ENCODE measurements at regions not wholly inside any gene's neighbourhood (a gene's known extent, or its start where the extent isn't known, plus 50 kb on each side); places are given as distances from the start of the nearest gene placed in this dataset.

- no peaks in the 10 kb centered on the region for H3K4me1 ChIP-seq (ENCODE audit: control insufficient read depth in 1 of 2, insufficient read depth in 1 of 2, low read depth in 1 of 2, low read length in 1 of 2)
- TF ChIP-seq CTCF (IDR thresholded peaks at IDR 0.05): no peak
- no peak overlapping the region for H3K27ac ChIP-seq
- no peaks in the 10 kb centered on the region for H3K27me3 ChIP-seq
- H3K36me3 ChIP-seq: no peaks in the 10 kb centered on the region
- H3K4me3 ChIP-seq (ENCODE audit: low read depth in 1 of 2, low read length in 1 of 2): no peak overlapping the region
- no peaks in the 10 kb centered on the region for H3K9me3 ChIP-seq
Measured at GRCh38 chr6:74756923-74757322, 448.9 kb downstream of the COL12A1 start.

- Histone ChIP-seq H3K4me1 (ENCODE audit: control insufficient read depth in 1 of 2, insufficient read depth in 1 of 2, low read depth in 1 of 2, low read length in 1 of 2) (no peaks in the 10 kb centered on the region), H3K27me3 (no peaks in the 10 kb centered on the region), H3K9me3 (no peaks in the 10 kb centered on the region), H3K36me3 (no peaks in the 10 kb centered on the region), H3K4me3 (ENCODE audit: low read depth in 1 of 2, low read length in 1 of 2) (no peak overlapping the region), H3K27ac (no peak overlapping the region)
- no peak for TF ChIP-seq CTCF (IDR thresholded peaks at IDR 0.05)
Measured at GRCh38 chr6:74755778-74756177, 450.1 kb downstream of the COL12A1 start.

- TF ChIP-seq CTCF (IDR thresholded peaks at IDR 0.05): no peak
- Histone ChIP-seq H3K4me1 (ENCODE audit: control insufficient read depth in 1 of 2, insufficient read depth in 1 of 2, low read depth in 1 of 2, low read length in 1 of 2) (no peaks in the 10 kb centered on the region), H3K4me3 (ENCODE audit: low read depth in 1 of 2, low read length in 1 of 2) (no peak overlapping the region), H3K27me3 (no peaks in the 10 kb centered on the region), H3K9me3 (no peaks in the 10 kb centered on the region), H3K27ac (no peak overlapping the region), H3K36me3 (no peaks in the 10 kb centered on the region)
Measured at GRCh38 chr6:74755196-74755595, 450.7 kb downstream of the COL12A1 start.

- Histone ChIP-seq H3K27me3 (no peaks in the 10 kb centered on the region), H3K27ac (no peak overlapping the region), H3K36me3 (no peaks in the 10 kb centered on the region), H3K4me1 (ENCODE audit: control insufficient read depth in 1 of 2, insufficient read depth in 1 of 2, low read depth in 1 of 2, low read length in 1 of 2) (no peaks in the 10 kb centered on the region), H3K4me3 (ENCODE audit: low read depth in 1 of 2, low read length in 1 of 2) (no peak overlapping the region), H3K9me3 (no peaks in the 10 kb centered on the region)
- TF ChIP-seq CTCF (IDR thresholded peaks at IDR 0.05): no peak
Measured at GRCh38 chr6:74753883-74754600, 451.8 kb downstream of the COL12A1 start.

- Histone ChIP-seq H3K9me3 (no peaks in the 10 kb centered on the region), H3K27ac (no peak overlapping the region), H3K36me3 (no peaks in the 10 kb centered on the region), H3K4me1 (ENCODE audit: control insufficient read depth in 1 of 2, insufficient read depth in 1 of 2, low read depth in 1 of 2, low read length in 1 of 2) (no peaks in the 10 kb centered on the region), H3K27me3 (no peaks in the 10 kb centered on the region), H3K4me3 (ENCODE audit: low read depth in 1 of 2, low read length in 1 of 2) (no peak overlapping the region)
- TF ChIP-seq CTCF (IDR thresholded peaks at IDR 0.05): no peak
Measured at GRCh38 chr6:74752303-74752702, 453.6 kb downstream of the COL12A1 start.
